Gastroesophageal sphincter (tissue), 3 donors: ENCODE measurements at regions not wholly inside any gene's neighbourhood (a gene's known extent, or its start where the extent isn't known, plus 50 kb on each side); places are given as distances from the start of the nearest gene placed in this dataset.

Source experiments
- EP300 ChIP-seq: sonication (generic); formaldehyde crosslinking; IDR thresholded peaks from one replicate; pipeline ENCODE4 v1.6.1; 2017; ENCODE audit warnings: antibody characterized with exemption, mild to moderate bottlenecking
- POLR2A ChIP-seq, 2 donors: fragments of 450-650 bp; IDR thresholded peaks; one replicate each; pipeline ENCODE4 v1.6.1; 2017; ENCODE audit warnings: antibody characterized with exemption in 2 of 2, mild to moderate bottlenecking in 2 of 2, moderate library complexity in 1 of 2
- POLR2AphosphoS5 ChIP-seq: sonication (generic); formaldehyde crosslinking; IDR thresholded peaks from one replicate; pipeline ENCODE4 v1.6.1; 2017; ENCODE audit warnings: antibody characterized with exemption
- TF ChIP-seq, protein P1 (sequence below), 4 experiments: fragments of 200-600 bp in 2 of 4; fragments of 450-650 bp in 2 of 4; sonication (generic) in 1 of 4; IDR thresholded peaks; one replicate each; pipeline ENCODE4 v1.5.1; 2017 to 2019; ENCODE audit warnings: antibody characterized with exemption in 4 of 4, mild to moderate bottlenecking in 2 of 4, moderate library complexity in 2 of 4

DNA sequence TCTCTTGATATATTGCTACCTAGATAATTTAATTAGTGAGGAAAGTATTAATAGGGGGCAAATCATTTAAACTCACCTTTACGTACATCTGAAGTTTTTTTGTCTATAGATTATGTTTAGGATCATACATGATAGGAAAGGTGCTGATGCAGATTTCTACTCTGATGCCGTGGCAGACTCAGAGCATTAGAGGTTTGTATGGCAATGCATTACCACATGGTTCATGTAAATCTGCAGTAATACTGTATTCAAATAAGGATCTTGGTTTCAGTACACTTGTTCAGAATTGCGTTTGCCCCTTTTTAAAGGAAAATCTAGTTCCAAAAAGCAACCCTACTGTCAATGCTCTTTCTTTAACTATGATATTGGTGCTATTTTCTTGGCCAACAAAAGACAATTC lies 288.3 kb downstream of the PTPRC start:
- TF ChIP-seq EP300: no peak
- TF ChIP-seq, protein P1, sequence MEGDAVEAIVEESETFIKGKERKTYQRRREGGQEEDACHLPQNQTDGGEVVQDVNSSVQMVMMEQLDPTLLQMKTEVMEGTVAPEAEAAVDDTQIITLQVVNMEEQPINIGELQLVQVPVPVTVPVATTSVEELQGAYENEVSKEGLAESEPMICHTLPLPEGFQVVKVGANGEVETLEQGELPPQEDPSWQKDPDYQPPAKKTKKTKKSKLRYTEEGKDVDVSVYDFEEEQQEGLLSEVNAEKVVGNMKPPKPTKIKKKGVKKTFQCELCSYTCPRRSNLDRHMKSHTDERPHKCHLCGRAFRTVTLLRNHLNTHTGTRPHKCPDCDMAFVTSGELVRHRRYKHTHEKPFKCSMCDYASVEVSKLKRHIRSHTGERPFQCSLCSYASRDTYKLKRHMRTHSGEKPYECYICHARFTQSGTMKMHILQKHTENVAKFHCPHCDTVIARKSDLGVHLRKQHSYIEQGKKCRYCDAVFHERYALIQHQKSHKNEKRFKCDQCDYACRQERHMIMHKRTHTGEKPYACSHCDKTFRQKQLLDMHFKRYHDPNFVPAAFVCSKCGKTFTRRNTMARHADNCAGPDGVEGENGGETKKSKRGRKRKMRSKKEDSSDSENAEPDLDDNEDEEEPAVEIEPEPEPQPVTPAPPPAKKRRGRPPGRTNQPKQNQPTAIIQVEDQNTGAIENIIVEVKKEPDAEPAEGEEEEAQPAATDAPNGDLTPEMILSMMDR (IDR thresholded peaks at IDR 0.05): no peak
- no peak for TF ChIP-seq POLR2A (IDR thresholded peaks at IDR 0.05)
- no peak for TF ChIP-seq POLR2AphosphoS5
